Cardiac muscle cell (in vitro differentiated cells and primary cell): ENCODE measurements at regions not wholly inside any gene's neighbourhood (a gene's known extent, or its start where the extent isn't known, plus 50 kb on each side); places are given as distances from the start of the nearest gene placed in this dataset.

Experiments used
- DNase-seq, 2 donors: peaks; one replicate each; pipeline versions ENCODE4 v3.0.0 to v3.0.0-alpha.2; 2010 to 2017; ENCODE audit warnings: low read depth in 1 of 2, low spot score in 1 of 2
- H3K27ac ChIP-seq: fragments of 200-600 bp; sonication (generic); 2 replicates; pipeline ENCODE4 v1.5.1; 2016
- H3K27me3 ChIP-seq: fragments of 200-600 bp; sonication (generic); 2 replicates; pipeline ENCODE4 v1.6.0; 2016; ENCODE audit warnings: control low read depth
- H3K36me3 ChIP-seq: fragments of 200-600 bp; sonication (generic); 2 replicates; pipeline ENCODE4 v1.5.1; 2016; ENCODE audit warnings: control low read depth
- H3K4me1 ChIP-seq: fragments of 200-600 bp; sonication (generic); 2 replicates; pipeline ENCODE4 v1.8.1; 2017; ENCODE audit warnings: low read depth, mild to moderate bottlenecking, mixed run types
- H3K4me3 ChIP-seq: fragments of 200-600 bp; sonication (generic); 2 replicates; pipeline ENCODE4 v1.5.1; 2016; ENCODE audit warnings: mild to moderate bottlenecking
- H3K9me3 ChIP-seq: fragments of 200-600 bp; sonication (generic); 2 replicates; pipeline ENCODE4 v1.5.1; 2017; ENCODE audit warnings: low read depth, mild to moderate bottlenecking, control low read depth
- CTCF ChIP-seq: IDR thresholded peaks from 2 replicates; pipeline ENCODE4 v1.5.1; 2012; ENCODE audit warnings: low read depth, mild to moderate bottlenecking, low read length

GRCh38 chr6:137933696-137934095 lies 66.6 kb downstream of the TNFAIP3 start:
- H3K27ac ChIP-seq: no peak overlapping the region

GRCh38 chr6:137936798-137937197 lies 69.7 kb downstream of the TNFAIP3 start:
- Histone ChIP-seq H3K4me1 (no peaks in the 10 kb centered on the region), H3K36me3 (no peaks in the 10 kb centered on the region), H3K27me3 (no peaks in the 10 kb centered on the region), H3K27ac (no peak overlapping the region), H3K9me3 (no peaks in the 10 kb centered on the region), H3K4me3 (no peak overlapping the region)
- TF ChIP-seq CTCF: no peak
- DNase-seq: no peak

More at GRCh38 chr6:137933696-137934095, 66.6 kb downstream of the TNFAIP3 start:
- Histone ChIP-seq H3K36me3 (no peaks in the 10 kb centered on the region), H3K4me3 (no peak overlapping the region), H3K9me3 (no peaks in the 10 kb centered on the region), H3K27me3 (no peaks in the 10 kb centered on the region), H3K4me1 (no peaks in the 10 kb centered on the region)
- DNase-seq: peak in 1 of 2 donors; percentile 84
- no peak for TF ChIP-seq CTCF

GRCh38 chr6:137937834-137938233 lies 70.8 kb downstream of the TNFAIP3 start:
- Histone ChIP-seq H3K27me3 (no peaks in the 10 kb centered on the region), H3K36me3 (no peaks in the 10 kb centered on the region), H3K27ac (no peak overlapping the region), H3K4me3 (no peak overlapping the region), H3K9me3 (no peaks in the 10 kb centered on the region), H3K4me1 (no peaks in the 10 kb centered on the region)
- no peak for DNase-seq
- no peak for TF ChIP-seq CTCF

- no peak for TF ChIP-seq CTCF
- no peak overlapping the region for H3K27ac ChIP-seq
- H3K27me3 ChIP-seq: no peaks in the 10 kb centered on the region
- H3K4me1 ChIP-seq: no peaks in the 10 kb centered on the region
- DNase-seq: no peak
- no peaks in the 10 kb centered on the region for H3K9me3 ChIP-seq
- H3K4me3 ChIP-seq: no peak overlapping the region
- H3K36me3 ChIP-seq: no peaks in the 10 kb centered on the region
Measured at GRCh38 chr6:137938770-137939379, 71.8 kb downstream of the TNFAIP3 start.

GRCh38 chr6:137941995-137942394 lies 74.9 kb downstream of the TNFAIP3 start:
- no peak overlapping the region for H3K4me3 ChIP-seq
- no peaks in the 10 kb centered on the region for H3K4me1 ChIP-seq
- H3K27me3 ChIP-seq: no peaks in the 10 kb centered on the region
- no peak overlapping the region for H3K27ac ChIP-seq
- H3K9me3 ChIP-seq: no peaks in the 10 kb centered on the region
- no peak for TF ChIP-seq CTCF
- H3K36me3 ChIP-seq: no peaks in the 10 kb centered on the region
- DNase-seq: no peak
